ENCODE measurements at regions not wholly inside any gene's neighbourhood (a gene's known extent, or its start where the extent isn't known, plus 50 kb on each side); places are given as distances from the start of the nearest gene placed in this dataset.

DNA sequence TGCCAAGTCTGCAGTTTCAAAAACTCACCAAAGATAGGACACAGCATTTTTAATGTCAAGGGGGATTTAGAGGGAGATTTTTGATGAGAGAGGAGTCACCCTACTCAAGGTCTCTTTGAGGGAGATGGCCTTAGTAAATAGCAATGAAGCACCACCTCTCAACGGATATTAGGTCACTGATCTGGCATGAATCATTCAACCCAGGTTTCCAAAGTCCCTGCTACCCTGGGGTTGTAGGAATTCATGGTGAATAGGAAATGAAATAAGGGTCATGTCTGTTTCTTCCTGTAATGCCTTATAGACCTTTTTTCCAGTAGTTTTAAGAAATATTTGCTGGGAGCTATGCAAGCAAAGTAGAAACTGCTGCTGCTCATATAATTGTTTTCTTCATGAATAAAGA, 2154.9 kb downstream of the LRRC4C start:
- H3K36me3 Mint-ChIP-seq (ENCODE audit: insufficient read depth), result no peaks in the 10 kb centered on the region
- DNase-seq (ENCODE audit: low spot score, unreplicated experiment), result no peak
- H3K27me3 Mint-ChIP-seq, result no peaks in the 10 kb centered on the region
- no peak overlapping the region for H3K4me3 Mint-ChIP-seq (ENCODE audit: low read depth)
- H3K9me3 Mint-ChIP-seq (ENCODE audit: low read depth), result peaks cover 4% of the 10 kb centered on the region
- no peak overlapping the region for H3K27ac Mint-ChIP-seq
- H3K4me1 Mint-ChIP-seq (ENCODE audit: low read depth), result no peaks in the 10 kb centered on the region
- TF ChIP-seq, protein P1, sequence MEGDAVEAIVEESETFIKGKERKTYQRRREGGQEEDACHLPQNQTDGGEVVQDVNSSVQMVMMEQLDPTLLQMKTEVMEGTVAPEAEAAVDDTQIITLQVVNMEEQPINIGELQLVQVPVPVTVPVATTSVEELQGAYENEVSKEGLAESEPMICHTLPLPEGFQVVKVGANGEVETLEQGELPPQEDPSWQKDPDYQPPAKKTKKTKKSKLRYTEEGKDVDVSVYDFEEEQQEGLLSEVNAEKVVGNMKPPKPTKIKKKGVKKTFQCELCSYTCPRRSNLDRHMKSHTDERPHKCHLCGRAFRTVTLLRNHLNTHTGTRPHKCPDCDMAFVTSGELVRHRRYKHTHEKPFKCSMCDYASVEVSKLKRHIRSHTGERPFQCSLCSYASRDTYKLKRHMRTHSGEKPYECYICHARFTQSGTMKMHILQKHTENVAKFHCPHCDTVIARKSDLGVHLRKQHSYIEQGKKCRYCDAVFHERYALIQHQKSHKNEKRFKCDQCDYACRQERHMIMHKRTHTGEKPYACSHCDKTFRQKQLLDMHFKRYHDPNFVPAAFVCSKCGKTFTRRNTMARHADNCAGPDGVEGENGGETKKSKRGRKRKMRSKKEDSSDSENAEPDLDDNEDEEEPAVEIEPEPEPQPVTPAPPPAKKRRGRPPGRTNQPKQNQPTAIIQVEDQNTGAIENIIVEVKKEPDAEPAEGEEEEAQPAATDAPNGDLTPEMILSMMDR (IDR thresholded peaks at IDR 0.05; ENCODE audit: unreplicated experiment), result no peak

DNA sequence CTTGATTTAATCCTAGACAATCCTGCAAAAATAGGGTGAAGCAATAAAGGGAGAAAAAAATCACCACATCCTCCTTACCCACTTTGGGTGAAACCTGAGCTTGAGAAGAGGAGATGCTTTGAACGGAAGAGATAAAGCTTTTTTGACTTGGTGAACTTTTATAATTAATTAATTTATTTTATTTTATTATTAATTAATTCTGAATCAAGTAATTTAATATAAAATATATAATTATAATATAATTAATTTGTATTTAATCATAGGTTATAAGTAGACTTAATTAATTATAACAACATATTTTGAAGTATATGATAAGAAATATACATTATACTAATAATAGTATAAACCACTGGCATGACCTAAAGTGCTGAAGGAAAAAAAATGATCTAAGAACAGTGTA, 2164.8 kb downstream of the LRRC4C start:
- Mint-ChIP-seq H3K9me3 (ENCODE audit: low read depth) (peaks cover 19% of the 10 kb centered on the region), H3K36me3 (ENCODE audit: insufficient read depth) (no peaks in the 10 kb centered on the region), H3K4me3 (ENCODE audit: low read depth) (no peak overlapping the region), H3K27ac (no peak overlapping the region), H3K27me3 (no peaks in the 10 kb centered on the region), H3K4me1 (ENCODE audit: low read depth) (no peaks in the 10 kb centered on the region)
- TF ChIP-seq, protein P1 (IDR thresholded peaks at IDR 0.05; ENCODE audit: unreplicated experiment), result no peak
- no peak for DNase-seq (ENCODE audit: low spot score, unreplicated experiment)

DNA sequence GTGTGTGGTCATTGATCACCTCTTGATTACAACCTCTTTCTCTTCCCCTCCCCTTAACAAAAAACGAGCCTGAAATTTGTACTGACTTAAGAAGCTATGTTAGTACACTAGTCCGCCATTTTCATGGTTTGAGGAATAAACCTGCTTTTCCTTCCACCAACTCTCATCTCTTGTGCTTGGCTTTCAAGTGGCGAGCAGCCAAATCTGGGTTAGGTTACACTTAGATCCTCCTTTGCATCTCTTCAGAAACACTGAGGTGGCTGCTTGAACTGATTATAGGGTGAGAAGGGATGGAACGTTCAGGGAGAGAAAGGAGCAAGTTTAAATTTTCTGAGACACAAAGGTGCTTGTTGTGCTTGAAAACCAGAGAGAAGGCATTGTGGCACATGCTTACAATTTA, 2171.4 kb downstream of the LRRC4C start:
- TF ChIP-seq, protein P1 (IDR thresholded peaks at IDR 0.05; ENCODE audit: unreplicated experiment), result no peak
- H3K27me3 Mint-ChIP-seq, result no peaks in the 10 kb centered on the region
- H3K36me3 Mint-ChIP-seq (ENCODE audit: insufficient read depth), result no peaks in the 10 kb centered on the region
- no peak overlapping the region for H3K27ac Mint-ChIP-seq
- no peaks in the 10 kb centered on the region for H3K4me1 Mint-ChIP-seq (ENCODE audit: low read depth)
- peaks cover 15% of the 10 kb centered on the region for H3K9me3 Mint-ChIP-seq (ENCODE audit: low read depth)
- DNase-seq (ENCODE audit: low spot score, unreplicated experiment), result no peak
- no peak overlapping the region for H3K4me3 Mint-ChIP-seq (ENCODE audit: low read depth)

GRCh38 chr11:39268176-39268690, 2191.2 kb downstream of the LRRC4C start:
- no peak for DNase-seq (ENCODE audit: low spot score, unreplicated experiment)
- H3K4me3 Mint-ChIP-seq (ENCODE audit: low read depth), result no peak overlapping the region
- no peaks in the 10 kb centered on the region for H3K36me3 Mint-ChIP-seq (ENCODE audit: insufficient read depth)
- H3K9me3 Mint-ChIP-seq (ENCODE audit: low read depth), result no peaks in the 10 kb centered on the region
- no peaks in the 10 kb centered on the region for H3K27me3 Mint-ChIP-seq
- no peaks in the 10 kb centered on the region for H3K4me1 Mint-ChIP-seq (ENCODE audit: low read depth)
- TF ChIP-seq, protein P1 (IDR thresholded peaks at IDR 0.05; ENCODE audit: unreplicated experiment), result no peak
- H3K27ac Mint-ChIP-seq, result no peak overlapping the region

DNA sequence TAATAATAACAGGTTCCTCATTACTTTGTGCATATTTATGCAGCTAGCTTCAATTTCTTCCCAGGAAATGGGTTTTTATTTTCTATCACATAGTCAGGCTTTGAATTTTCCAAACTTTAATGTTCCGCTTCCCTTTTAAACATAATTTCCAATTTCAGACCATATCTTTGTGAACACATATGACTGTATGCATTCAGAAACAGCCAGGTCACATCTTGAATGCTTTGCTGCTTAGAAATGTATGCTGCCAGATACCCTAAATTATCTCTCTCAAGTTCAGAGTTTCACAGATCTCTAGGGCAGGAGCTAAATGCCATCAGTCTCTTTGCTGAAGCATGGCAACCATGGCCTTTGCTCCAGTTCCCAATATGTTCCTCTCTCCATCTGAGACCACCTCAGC, 2203.8 kb downstream of the LRRC4C start:
- DNase-seq (ENCODE audit: low spot score, unreplicated experiment), result no peak
- Mint-ChIP-seq H3K27ac (no peak overlapping the region), H3K36me3 (ENCODE audit: insufficient read depth) (no peaks in the 10 kb centered on the region), H3K27me3 (no peaks in the 10 kb centered on the region), H3K4me3 (ENCODE audit: low read depth) (no peak overlapping the region), H3K9me3 (ENCODE audit: low read depth) (peaks cover 13% of the 10 kb centered on the region), H3K4me1 (ENCODE audit: low read depth) (no peaks in the 10 kb centered on the region)
- TF ChIP-seq, protein P1 (IDR thresholded peaks at IDR 0.05; ENCODE audit: unreplicated experiment), result no peak
